Left renal cortex interstitium (tissue), 4 donors: ENCODE measurements at regions not wholly inside any gene's neighbourhood (a gene's known extent, or its start where the extent isn't known, plus 50 kb on each side); places are given as distances from the start of the nearest gene placed in this dataset.

Experiments
- DNase-seq, 4 donors: peaks; one replicate each; pipeline ENCODE4 v3.0.0-alpha.2; 2013; ENCODE audit warnings: low read depth in 4 of 4, low spot score in 2 of 4, missing footprints in 1 of 4

- DNase-seq = no peak
Measured at GRCh38 chr2:221258464-221258863, 313.6 kb downstream of the EPHA4 start.

DNA sequence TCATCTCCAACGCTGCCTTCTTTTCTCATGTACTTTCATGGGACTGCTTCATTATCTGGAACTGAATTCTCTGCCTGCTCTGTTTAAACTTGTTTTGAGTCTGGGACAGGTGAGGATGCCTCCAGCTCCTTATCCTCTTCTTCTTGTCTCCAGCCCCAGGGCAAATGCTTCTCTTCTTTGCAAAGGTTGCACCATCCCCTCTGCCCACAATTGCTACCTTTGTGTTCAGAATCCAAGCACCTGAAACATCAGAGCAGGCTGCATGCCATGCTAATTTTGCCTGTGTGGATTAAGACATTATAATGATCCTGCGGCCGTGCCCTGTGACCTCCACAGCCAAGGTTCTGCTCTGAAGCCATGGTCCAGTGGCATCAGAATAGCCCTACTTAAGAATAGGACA, 309.5 kb downstream of the EPHA4 start:
- no peak for DNase-seq

GRCh38 chr2:221263573-221263972, 308.5 kb downstream of the EPHA4 start:
- DNase-seq = no peak

DNA sequence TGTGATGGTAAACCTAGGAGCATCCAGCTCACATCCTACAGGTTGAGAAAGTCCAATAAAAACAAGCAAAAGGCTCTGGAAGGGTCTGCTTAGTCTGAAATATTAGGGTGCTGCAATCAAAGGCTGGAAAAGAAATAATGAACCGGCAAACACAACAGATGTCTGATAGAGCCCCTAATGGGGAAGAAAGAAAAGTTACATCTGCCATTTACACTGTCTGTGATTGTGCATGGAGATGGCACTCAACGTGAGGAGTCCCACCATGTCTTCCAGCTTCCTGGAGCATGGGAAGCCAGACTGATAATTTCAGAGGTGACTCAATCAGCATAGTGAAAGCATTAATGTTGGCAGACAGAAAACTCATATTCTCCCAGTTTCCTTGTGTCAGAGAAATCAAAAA, 307.8 kb downstream of the EPHA4 start:
- no peak for DNase-seq

DNA sequence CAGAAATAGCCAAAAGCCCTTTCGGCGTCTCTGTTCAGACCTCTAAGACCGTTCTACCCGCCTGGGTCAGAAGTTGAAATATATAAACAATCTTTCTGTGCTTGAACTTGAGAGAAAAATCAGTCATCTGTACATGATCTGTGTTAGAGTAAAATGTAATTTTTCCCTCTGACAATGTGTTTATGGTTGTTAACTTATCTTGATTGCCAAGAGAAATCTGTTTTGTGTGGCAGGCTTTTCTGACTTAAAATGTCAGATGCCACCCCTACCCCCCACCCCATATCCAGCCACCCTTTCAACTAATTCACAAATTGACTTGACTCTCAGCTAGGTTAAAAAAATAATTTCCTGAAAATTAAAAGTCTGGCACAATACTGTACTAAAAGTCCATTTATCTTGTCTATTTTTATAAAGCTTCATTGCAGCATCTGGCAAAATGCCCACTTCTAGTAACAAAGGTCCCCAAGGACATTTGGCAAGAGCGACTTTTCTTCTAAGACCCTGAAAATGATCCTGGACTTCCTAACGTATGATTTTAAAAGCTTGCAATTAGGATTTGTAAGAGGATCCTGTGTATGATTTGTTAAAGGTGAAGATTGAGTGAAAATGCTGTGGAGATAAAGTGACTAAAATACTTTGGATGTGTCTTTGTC, 304.2 kb downstream of the EPHA4 start:
- DNase-seq = no peak

- no peak for DNase-seq
Measured at GRCh38 chr2:221268631-221269030, 303.5 kb downstream of the EPHA4 start.

DNA sequence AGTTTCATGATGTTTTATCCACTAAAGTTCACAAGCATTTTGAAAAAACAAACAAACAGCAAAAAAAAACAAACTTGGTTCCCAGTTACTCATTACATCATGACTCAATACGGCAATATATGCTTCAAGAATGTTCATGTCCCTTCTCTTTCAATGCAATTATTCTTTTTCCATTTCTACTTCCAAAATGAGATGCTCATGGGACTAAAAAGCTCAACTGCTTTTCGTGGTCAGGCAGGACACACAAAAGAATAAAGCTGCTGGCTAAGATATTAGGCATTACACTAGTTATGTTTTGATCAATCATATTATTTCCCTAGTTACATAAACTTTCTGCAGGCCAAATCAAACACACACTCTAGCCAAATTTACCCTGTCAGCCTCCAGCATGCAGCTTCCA, 301.3 kb downstream of the EPHA4 start:
- no peak for DNase-seq

GRCh38 chr2:221272729-221273128, 299.4 kb downstream of the EPHA4 start:
- no peak for DNase-seq

DNA sequence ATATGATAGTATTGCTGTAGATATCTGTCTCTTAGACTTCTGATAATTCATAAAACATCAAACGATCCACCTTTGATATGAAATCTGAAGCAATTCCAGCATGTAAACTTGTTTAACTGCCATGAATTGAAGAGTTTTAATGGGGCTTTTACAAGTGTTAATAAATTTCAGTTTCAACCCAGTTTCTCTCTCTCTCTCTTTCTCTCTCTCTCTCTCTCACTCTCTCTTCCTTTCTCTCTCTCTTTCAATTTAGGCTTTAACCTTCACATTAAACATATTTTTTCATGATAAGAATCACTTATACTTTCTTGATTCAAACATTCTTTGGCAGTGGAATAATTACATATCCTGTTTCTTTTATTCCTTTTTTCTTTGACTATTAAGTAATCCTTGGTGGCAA, 296.1 kb downstream of the EPHA4 start:
- DNase-seq = no peak

GRCh38 chr2:221276601-221277000, 295.5 kb downstream of the EPHA4 start:
- no peak for DNase-seq

DNA sequence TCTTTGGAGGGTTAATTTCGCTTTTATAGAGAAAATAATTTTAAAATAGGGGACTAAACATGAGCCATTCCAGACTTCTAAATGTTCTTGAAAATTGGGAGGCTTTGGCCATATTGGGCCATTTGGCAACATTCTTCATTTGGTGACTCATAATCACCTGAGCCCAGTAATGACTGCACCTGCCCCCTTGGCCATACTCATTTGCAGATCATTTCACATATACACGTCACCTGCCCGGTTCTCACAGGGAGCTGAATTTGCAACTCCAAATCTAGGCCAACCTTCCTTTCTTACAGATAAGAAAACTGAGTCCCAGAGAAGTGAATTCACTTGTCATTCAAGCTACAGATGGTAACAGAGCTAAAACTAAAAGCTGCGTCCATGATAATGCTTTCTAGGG, 289.7 kb downstream of the EPHA4 start:
- no peak for DNase-seq

DNA sequence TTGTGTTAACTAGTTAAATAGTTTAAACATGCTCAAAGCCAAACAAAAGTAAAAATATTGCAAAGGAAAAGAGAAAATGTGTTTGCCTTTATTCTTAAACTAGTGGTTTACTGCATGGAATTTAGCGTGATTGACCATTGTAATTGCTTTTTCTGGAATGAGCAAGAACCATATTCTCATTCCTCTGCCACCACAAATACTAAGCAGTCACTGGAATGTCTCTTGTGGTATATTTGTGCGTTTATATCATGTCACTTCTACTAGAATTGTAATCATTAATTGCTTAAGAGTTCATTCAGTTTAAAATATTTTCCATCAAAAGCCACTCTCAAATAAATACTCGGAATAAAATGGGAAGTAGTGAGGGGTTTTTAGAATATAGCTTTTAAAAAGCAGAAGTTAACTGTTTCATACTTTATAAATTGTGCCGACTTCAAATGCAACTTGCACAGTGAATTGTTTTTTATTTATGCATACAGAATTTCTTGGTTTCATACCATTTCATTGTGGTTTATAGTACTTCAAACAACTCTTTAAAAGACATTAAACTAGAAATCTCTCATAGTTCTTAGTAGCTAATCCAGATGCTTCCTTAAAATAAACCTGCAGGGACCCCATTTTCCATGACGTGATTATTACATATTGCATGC, 288.1 kb downstream of the EPHA4 start:
- no peak for DNase-seq

- DNase-seq = no peak
Measured at GRCh38 chr2:221285148-221285547, 287.0 kb downstream of the EPHA4 start.

GRCh38 chr2:221286406-221286805, 285.7 kb downstream of the EPHA4 start:
- DNase-seq = no peak

GRCh38 chr2:221289389-221289788, 282.7 kb downstream of the EPHA4 start:
- no peak for DNase-seq

DNA sequence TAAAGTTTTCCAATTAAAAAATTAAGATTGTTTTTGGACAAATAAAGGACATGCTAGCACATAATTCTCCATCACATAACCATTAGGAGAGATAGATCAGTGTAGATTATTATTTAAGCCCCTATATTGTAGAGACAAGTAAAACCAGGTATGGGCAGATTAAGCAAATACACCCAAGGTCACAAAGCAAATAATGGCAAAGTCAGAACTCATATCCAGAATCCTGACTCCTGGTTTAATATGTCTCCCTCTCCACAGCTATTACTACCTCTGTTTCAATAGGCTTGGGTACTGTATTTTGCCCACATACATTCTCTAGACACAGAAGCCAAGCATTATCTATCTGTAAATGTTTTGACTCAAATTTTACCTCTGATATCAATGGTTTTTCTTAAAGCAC, 282.3 kb downstream of the EPHA4 start:
- no peak for DNase-seq

DNA sequence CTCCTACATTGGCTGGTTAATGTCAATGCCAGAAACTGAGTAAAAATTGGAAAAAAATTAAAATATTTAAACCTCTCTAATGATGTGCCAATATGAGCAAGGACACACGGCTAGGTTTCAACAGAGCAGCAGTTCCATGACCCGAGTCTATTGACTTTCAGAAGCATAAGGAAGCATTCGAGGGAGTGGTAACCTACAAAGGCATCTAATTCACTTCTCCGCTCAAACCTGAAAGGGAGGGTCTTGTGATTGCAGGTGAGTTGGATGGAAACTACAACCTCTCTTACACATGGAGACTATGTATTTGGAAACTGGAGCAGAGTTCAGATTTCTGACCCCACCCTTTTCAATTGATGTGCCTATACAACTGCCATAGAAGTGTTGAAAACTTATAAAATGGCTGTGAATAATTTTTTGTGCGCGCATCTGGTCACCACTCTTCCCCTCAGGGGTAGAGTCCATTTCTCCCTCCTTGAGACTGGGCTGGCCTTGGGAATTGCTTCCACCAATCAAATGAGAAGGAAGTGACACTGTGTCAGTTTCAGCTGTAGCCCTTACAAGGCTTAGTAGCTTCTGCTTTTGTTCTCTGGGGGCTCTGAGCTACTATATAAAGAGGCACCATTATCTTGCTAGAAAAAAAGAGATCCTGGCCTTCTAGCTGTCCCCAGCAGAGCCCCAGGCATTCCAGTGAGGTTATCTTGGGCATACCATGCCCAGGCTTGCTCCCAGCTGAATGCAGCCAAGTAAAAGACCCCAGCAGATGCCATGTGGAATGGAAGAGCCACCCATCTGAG, 278.0 kb downstream of the EPHA4 start:
- DNase-seq = no peak

DNA sequence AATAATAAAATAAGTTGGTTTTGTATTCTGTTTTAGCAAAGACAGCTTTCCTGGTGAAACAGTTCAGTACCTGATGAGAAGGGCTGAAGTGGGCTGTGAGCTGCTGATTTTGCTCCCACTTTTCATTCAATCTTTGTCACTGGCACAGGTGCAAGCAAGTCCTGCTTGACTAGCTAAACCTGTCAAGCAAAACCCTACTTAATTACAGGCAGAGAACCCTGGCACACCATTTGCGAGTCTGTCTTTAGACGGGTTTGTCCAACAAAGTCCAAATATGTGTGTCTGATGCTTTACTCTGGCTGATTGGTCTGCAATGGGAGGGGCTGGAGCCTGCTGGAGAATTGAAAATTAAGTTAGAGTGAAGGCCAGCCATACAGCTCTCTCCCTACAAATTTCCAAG, 267.2 kb downstream of the EPHA4 start:
- peak in 1 of 4 donors; percentile 28 for DNase-seq

DNA sequence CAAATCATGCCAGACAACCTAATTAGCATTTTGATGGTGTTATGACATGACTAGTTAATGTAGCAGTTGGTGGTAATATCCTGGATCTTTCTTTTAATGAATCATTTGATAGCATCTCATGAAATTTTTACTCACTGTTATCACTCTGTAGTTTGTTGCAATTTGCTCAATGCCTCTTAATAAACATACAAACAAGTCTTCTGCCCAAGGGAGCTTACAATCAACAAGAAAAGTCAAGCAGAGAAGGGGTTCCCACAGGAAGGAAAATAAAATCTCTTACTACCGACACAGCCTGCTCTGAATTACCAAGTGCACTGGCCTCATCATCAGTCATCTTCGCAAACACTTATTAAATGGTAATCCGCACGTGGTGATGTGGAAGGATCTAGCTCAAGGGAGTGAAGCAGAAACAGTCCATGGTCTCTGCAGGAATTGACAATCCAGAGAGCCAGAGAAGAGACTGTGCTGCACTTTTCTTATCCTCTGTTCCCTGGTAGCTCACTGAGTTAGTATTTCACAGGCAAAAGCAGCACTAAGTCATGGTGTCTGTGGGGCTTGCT, 263.5 kb downstream of the EPHA4 start:
- no peak for DNase-seq

DNA sequence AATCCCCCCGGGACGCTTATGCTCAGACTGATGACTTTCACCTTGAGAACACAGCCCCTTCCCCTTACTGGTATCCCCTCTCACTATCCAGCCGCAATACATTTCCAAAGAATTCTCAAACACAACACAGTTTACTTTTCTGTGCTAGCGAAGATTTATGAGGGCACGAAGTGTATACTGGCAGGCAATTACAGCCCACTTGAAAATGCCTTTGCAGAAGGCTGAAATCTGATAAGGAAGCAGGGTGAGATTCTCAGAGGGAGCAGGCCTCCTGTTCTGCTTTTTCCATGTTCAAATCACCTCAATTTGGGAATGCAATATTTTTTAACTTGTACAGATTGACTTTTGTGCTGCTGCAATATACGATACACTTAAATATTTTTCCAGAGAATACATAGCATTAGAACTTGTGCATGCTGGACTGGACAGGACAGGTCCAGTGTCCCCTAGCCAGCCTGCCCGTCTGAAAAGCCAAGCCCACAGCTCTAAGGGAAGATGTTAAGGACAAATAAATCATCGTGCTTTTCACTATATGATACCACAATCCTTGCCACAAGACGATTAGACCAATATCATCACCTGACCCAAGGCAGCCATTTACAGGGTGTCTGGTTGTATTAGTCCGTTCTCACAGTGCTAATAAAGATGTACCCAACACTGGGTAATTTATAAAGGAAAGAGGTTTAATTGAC, 262.1 kb downstream of the EPHA4 start:
- DNase-seq = peak in 3 of 4 donors; percentile 18 to 55 (median 45)

DNA sequence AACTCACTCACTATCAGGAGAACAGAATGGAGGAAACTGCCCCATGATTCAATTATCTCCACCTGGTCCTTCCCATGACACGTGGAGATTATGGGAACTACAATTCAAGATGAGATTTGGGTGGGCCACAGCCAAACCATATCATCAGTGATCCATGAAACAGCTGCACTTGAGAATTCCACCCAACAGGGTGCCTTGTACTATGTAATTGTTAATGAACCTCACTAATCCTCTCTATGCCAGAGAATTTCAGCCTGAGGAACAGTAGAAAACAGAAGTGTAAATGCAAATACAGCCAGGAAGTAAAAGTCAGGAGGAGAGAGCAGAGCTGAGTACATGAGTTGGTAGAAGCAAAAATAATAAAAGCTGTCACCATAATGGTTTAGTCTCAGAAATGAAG, 261.4 kb downstream of the EPHA4 start:
- DNase-seq = no peak
